ENCODE measurements at regions not wholly inside any gene's neighbourhood (a gene's known extent, or its start where the extent isn't known, plus 50 kb on each side); places are given as distances from the start of the nearest gene placed in this dataset.

- no peak for TF ChIP-seq POLR2A (IDR thresholded peaks at IDR 0.05; ENCODE audit: low read depth, low read length)
- no peak for TF ChIP-seq POLR2AphosphoS5 (IDR thresholded peaks at IDR 0.05; ENCODE audit: low read depth, low read length)
- no peak for TF ChIP-seq SPI1 (IDR thresholded peaks at IDR 0.05; ENCODE audit: low read depth, low read length)
Measured at GRCh38 chr6:47936820-47937219, 155.0 kb downstream of the OPN5 start.

All from GM12891 (cell line).